Right lobe of liver (tissue), 4 donors: ENCODE measurements at regions not wholly inside any gene's neighbourhood (a gene's known extent, or its start where the extent isn't known, plus 50 kb on each side); places are given as distances from the start of the nearest gene placed in this dataset.

Experiments
- POLR2A ChIP-seq: fragments of 450-650 bp; IDR thresholded peaks from one replicate; pipeline ENCODE4 v1.6.1; 2017; ENCODE audit warnings: antibody characterized with exemption, mild to moderate bottlenecking
- TF ChIP-seq, protein P1 (sequence below), 4 donors: fragments of 200-600 bp in 3 of 4; fragments of 450-650 bp in 1 of 4; IDR thresholded peaks; one replicate each; pipeline versions ENCODE4 v1.5.1 to v1.8.0; 2016 to 2022; ENCODE audit warnings: antibody characterized with exemption in 4 of 4, mild to moderate bottlenecking in 2 of 4
- donor health status: DM: no; HTN: no; CAD: no.
- donor health status: DM: no; HTN: no; CAD: no.
- donor health status: DM: no; HTN: yes; CAD: no.

DNA sequence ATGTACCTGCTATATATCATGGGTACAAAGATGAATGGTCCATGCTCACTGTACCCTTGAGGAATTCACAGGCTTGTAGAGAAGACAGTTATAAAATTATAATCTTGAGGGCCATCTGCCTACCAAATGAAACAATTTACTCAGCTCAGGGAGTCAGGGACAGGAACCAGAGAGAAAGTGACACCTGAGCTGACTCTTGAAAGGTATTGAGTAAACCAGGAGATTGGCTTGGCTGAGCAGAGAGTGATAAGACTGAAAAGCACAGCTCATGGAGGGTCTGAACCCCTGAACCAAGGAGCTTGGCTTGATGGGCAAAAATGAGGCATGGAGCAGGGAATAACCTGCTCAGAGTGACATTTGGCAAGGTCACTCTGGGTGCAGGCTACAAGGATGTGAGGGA, 147.3 kb downstream of the FAM114A2 start:
- no peak for TF ChIP-seq POLR2A
- TF ChIP-seq, protein P1, sequence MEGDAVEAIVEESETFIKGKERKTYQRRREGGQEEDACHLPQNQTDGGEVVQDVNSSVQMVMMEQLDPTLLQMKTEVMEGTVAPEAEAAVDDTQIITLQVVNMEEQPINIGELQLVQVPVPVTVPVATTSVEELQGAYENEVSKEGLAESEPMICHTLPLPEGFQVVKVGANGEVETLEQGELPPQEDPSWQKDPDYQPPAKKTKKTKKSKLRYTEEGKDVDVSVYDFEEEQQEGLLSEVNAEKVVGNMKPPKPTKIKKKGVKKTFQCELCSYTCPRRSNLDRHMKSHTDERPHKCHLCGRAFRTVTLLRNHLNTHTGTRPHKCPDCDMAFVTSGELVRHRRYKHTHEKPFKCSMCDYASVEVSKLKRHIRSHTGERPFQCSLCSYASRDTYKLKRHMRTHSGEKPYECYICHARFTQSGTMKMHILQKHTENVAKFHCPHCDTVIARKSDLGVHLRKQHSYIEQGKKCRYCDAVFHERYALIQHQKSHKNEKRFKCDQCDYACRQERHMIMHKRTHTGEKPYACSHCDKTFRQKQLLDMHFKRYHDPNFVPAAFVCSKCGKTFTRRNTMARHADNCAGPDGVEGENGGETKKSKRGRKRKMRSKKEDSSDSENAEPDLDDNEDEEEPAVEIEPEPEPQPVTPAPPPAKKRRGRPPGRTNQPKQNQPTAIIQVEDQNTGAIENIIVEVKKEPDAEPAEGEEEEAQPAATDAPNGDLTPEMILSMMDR (IDR thresholded peaks at IDR 0.05), result no peak
